ENCODE measurements at regions not wholly inside any gene's neighbourhood (a gene's known extent, or its start where the extent isn't known, plus 50 kb on each side); places are given as distances from the start of the nearest gene placed in this dataset.

DNA sequence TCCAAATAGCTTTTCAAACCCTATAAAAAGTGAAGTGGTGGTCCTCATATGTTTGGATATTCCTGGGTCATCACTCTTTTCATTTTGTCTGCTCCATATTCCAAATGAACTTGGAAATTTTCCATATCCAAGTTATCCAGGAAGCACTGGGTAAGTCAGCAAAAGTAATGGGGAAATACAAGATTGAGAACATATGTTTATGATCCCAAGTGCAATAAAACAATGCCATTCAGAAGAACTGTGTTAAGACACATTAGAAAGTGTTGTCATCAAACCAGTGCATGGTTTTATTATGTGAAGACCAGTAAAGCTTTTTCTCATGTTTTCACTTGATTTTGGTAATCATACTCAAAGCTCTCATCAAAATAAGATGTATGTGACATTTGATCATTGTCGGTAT lies 363.4 kb downstream of the RPRM start:
- TF ChIP-seq EZH2 (IDR thresholded peaks at IDR 0.05; ENCODE audit: borderline replicate concordance, low read length) = no peak
- TF ChIP-seq, protein P1, sequence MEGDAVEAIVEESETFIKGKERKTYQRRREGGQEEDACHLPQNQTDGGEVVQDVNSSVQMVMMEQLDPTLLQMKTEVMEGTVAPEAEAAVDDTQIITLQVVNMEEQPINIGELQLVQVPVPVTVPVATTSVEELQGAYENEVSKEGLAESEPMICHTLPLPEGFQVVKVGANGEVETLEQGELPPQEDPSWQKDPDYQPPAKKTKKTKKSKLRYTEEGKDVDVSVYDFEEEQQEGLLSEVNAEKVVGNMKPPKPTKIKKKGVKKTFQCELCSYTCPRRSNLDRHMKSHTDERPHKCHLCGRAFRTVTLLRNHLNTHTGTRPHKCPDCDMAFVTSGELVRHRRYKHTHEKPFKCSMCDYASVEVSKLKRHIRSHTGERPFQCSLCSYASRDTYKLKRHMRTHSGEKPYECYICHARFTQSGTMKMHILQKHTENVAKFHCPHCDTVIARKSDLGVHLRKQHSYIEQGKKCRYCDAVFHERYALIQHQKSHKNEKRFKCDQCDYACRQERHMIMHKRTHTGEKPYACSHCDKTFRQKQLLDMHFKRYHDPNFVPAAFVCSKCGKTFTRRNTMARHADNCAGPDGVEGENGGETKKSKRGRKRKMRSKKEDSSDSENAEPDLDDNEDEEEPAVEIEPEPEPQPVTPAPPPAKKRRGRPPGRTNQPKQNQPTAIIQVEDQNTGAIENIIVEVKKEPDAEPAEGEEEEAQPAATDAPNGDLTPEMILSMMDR (conservative IDR thresholded peaks at IDR 0.05 in 1 of 2, IDR thresholded peaks at IDR 0.05 in 1 of 2; ENCODE audit: extremely low read depth in 1 of 2, insufficient read depth in 1 of 2, low read depth in 1 of 2, low read length in 2 of 2) = no peak

All from mammary epithelial cell (primary cell).